A549 (cell line): ENCODE measurements at regions not wholly inside any gene's neighbourhood (a gene's known extent, or its start where the extent isn't known, plus 50 kb on each side); places are given as distances from the start of the nearest gene placed in this dataset.

Experiments used
- CTCF ChIP-seq: fragments of >200 bp; sonication (Bioruptor Twin); formaldehyde crosslinking; IDR thresholded peaks from 3 replicates; pipeline ENCODE4 v1.5.1; 2016
- EP300 ChIP-seq, 2 experiments: fragments of >200 bp; sonication (Bioruptor Twin); formaldehyde crosslinking; IDR thresholded peaks; 2 replicates in 1 of 2; 3 replicates in 1 of 2; pipeline ENCODE4 v1.6.1; 2016 to 2017
- JUN ChIP-seq, 2 experiments: fragments of >200 bp; sonication (Bioruptor Twin); formaldehyde crosslinking; IDR thresholded peaks; 2 replicates in 1 of 2; 3 replicates in 1 of 2; pipeline ENCODE4 v1.6.1; 2016 to 2017
- KDM1A ChIP-seq: fragments of 200-600 bp; sonication (generic); IDR thresholded peaks from 2 replicates; pipeline ENCODE4 v1.6.1; 2016; ENCODE audit warnings: low read depth, mild to moderate bottlenecking
- MAFK ChIP-seq: fragments of 450-650 bp; IDR thresholded peaks from 2 replicates; pipeline ENCODE4 v1.6.1; 2014; ENCODE audit not compliant: partially characterized antibody
- MYC ChIP-seq: IDR thresholded peaks from 2 replicates; pipeline ENCODE4 v1.6.1; 2012; ENCODE audit warnings: mild to moderate bottlenecking, inconsistent platforms, low read length, improper control_type of control experiment, borderline replicate concordance
- POLR2A ChIP-seq: IDR thresholded peaks from 2 replicates; pipeline ENCODE4 v1.6.1; 2012; ENCODE audit warnings: mild to moderate bottlenecking, low read length
- RAD21 ChIP-seq, 2 experiments: fragments of >200 bp in 1 of 2; sonication (Bioruptor Twin) in 1 of 2; formaldehyde crosslinking in 1 of 2; IDR thresholded peaks in 1 of 2; conservative IDR thresholded peaks in 1 of 2; 2 replicates in 1 of 2; 3 replicates in 1 of 2; pipeline ENCODE4 v1.6.1; 2012 to 2018; ENCODE audit warnings: inconsistent platforms in 1 of 2
- REST ChIP-seq: fragments of 200-600 bp; sonication (generic); IDR thresholded peaks from 2 replicates; pipeline ENCODE4 v1.6.1; 2016; ENCODE audit warnings: antibody characterized with exemption, mild to moderate bottlenecking, moderate library complexity
- USF2 ChIP-seq: fragments of 450-650 bp; IDR thresholded peaks from 2 replicates; pipeline ENCODE4 v1.6.1; 2014; ENCODE audit warnings: antibody characterized with exemption
- ZNF302 ChIP-seq: fragments of 250-450 bp; sonication (Bioruptor Pico); IDR thresholded peaks from 2 replicates; pipeline ENCODE4 v1.9.0; 2021; ENCODE audit warnings: inconsistent platforms, mild to moderate bottlenecking, moderate library complexity
- TF ChIP-seq, protein P1 (sequence below): IDR thresholded peaks from 2 replicates; pipeline ENCODE4 v1.6.1; 2012

DNA sequence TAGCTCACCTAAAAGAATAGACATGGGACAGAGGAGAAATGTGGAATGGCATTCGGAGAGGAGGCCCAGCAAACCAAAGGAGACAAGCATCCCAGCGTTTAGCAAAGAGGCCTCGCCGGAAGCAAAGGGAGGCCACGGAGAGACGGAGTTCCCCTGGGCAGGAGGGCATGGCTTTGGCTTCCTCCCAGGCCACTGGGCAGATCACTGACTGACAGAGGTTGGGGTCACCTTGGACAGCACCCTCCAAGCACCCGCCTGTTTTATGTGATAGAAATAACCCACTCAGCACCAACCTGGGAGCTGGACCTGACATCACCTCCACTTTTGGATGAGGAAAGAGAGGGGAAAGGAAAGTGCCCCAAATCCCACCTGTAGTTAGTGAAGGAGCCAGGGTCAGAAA lies 434.1 kb downstream of the BRD1 start:
- TF ChIP-seq CTCF (no peak), MYC (no peak), POLR2A (no peak), JUN (IDR thresholded peaks at IDR 0.05) (no peak), KDM1A (no peak), USF2 (no peak), RAD21 (conservative IDR thresholded peaks at IDR 0.05 in 1 of 2, IDR thresholded peaks at IDR 0.05 in 1 of 2) (no peak), ZNF302 (CRISPR knock-in tag) (no peak), EP300 (IDR thresholded peaks at IDR 0.05) (no peak), MAFK (no peak), REST (no peak)
- TF ChIP-seq, protein P1, sequence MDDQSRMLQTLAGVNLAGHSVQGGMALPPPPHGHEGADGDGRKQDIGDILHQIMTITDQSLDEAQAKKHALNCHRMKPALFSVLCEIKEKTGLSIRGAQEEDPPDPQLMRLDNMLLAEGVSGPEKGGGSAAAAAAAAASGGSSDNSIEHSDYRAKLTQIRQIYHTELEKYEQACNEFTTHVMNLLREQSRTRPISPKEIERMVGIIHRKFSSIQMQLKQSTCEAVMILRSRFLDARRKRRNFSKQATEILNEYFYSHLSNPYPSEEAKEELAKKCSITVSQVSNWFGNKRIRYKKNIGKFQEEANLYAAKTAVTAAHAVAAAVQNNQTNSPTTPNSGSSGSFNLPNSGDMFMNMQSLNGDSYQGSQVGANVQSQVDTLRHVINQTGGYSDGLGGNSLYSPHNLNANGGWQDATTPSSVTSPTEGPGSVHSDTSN, result no peak
